ENCODE measurements at regions not wholly inside any gene's neighbourhood (a gene's known extent, or its start where the extent isn't known, plus 50 kb on each side); places are given as distances from the start of the nearest gene placed in this dataset.

- TF ChIP-seq CTCF (IDR thresholded peaks at IDR 0.05; ENCODE audit: low read length) (no peak), EZH2 (IDR thresholded peaks at IDR 0.05; ENCODE audit: borderline replicate concordance, low read length) (no peak)
Measured at GRCh38 chr15:61314427-61314826, 85.3 kb upstream of the RORA start.
